Jurkat, Clone E6-1 (cell line): ENCODE measurements at regions not wholly inside any gene's neighbourhood (a gene's known extent, or its start where the extent isn't known, plus 50 kb on each side); places are given as distances from the start of the nearest gene placed in this dataset.

Experiments
- DNase-seq: peaks from one replicate; pipeline ENCODE4 v3.0.0-alpha.2; 2011; ENCODE audit warnings: low read depth, low spot score
- H3K4me3 ChIP-seq: 2 replicates; pipeline ENCODE4 v1.5.1; 2011; ENCODE audit warnings: mild to moderate bottlenecking, low read length, control low read depth, moderate library complexity

DNA sequence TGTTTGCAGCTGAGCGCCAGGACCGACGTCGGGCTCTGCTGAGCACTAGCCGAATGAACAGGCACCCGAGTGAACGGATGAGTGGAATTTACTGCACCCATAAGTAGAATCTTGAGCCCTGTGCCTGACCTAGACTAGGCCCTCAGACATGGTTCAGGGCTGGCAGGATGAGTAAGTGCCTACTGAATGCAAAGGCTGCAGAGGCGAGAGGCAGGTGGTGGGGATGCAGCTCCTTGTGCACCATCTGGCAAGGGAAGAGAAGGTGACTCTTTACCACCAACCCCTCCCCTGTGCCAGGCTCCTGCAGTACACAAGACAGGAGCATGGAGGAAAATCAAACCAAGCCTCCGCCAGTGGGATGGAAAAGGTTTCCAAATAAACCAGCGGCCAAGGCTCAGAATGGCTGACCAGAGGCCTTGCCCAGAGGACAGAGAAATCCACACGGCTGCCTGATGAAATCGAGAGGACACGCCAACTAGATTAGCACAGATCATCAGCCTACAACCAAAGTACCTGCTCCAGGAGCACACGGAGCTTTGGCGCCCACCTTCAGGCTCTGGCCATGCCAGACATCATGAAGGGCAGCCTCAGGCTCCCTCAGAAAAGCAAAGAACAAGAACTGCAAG, 141.7 kb upstream of the IQSEC1 start:
- no peak for DNase-seq

DNA sequence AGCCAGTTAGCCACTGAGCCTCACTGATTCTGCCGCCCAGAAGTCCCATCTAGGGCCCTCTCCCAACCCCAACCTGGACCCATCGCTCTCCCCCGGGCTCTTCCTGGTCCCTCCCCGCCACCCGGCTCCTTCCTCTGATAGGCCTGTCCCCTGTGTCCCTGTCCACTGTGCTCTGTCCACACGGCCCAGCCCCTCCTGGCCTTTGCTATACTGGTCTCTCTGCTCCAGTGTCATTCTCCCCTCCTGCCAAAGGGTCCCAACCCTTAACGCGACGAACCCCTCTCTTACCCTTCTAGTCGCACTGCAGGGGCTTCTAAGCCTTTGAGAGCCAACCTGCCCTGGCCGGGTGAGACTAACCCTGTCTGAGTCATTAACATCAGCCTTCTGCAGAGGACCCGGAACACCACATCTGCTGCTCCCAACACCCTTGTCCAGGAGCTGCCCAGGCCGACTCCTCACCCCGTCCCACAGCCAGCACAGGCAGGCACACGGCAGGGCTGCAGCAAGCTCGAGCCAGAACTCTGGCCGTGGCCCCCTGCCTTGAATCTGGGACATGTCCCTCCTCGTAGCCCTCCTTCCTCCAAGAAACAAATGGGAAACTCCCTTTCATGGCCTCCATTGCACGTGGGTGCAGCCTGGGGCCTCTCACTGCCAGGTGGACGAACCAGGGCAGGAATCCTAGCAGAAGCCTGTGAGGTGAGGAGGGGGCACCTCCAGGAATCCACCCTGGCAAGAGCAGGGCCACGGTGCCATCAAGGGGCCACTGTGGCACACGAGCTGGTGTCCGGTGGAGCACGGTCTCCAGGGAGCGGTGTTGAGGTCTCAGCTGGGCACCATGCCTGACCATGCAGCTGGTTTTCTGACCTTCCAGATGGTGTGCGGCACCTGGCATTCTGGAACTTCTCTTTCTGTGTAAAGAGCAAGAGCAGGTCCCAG, 140.9 kb upstream of the IQSEC1 start:
- no peak for DNase-seq
- no peak overlapping the region for H3K4me3 ChIP-seq

More for the DNA sequence above, 141.7 kb upstream of the IQSEC1 start:
- H3K4me3 ChIP-seq = no peak overlapping the region

DNA sequence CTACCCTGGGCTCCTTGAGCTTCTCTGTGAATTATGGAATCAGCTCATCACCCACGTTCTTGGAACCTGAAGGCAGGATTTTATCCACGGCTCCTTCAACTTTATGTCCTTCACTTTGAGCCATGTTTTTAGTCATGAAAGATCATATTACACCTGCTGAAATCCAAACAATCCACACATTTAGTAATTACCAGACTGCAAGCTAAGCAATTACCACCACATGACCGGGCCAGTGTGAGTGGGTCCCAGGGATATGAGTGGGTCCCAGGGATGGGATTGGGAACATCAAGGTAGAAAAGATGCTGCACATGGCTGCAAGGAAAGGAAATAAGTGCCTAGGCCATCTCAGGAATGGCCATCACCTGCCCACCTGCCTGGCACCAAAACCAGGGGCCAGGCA, 140.3 kb upstream of the IQSEC1 start:
- no peak for DNase-seq
- H3K4me3 ChIP-seq = no peak overlapping the region

DNA sequence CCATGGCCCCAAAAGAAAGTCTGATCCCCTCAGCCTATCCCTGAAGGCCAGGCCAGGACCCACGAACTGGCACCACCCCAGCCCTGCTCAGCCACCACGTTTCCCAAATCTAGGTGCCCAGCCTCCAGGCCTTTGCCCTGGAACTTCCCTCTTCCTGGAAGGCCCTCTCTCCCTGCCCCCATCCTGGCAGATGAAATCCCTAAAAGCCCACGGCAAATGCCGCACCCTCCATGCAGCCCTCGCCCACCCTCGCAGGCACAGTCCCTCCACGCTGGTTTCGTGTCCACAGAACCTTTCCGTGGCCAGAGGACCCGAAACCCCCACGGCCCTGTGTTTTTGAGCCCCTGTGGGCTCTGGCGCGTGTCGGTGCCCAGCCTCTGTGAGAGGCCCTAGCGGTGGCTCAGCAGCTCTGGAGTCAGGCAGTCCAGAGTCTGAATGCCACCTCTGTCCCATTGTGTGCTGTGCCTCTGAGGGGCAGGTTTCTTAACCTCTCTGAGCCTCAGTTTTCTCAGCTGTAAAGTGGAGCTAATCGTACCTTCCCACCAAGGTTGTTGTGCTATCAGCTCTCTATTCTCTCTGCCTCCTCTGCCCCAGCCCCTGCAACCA, 138.5 kb upstream of the IQSEC1 start:
- H3K4me3 ChIP-seq = no peak overlapping the region
- no peak for DNase-seq

DNA sequence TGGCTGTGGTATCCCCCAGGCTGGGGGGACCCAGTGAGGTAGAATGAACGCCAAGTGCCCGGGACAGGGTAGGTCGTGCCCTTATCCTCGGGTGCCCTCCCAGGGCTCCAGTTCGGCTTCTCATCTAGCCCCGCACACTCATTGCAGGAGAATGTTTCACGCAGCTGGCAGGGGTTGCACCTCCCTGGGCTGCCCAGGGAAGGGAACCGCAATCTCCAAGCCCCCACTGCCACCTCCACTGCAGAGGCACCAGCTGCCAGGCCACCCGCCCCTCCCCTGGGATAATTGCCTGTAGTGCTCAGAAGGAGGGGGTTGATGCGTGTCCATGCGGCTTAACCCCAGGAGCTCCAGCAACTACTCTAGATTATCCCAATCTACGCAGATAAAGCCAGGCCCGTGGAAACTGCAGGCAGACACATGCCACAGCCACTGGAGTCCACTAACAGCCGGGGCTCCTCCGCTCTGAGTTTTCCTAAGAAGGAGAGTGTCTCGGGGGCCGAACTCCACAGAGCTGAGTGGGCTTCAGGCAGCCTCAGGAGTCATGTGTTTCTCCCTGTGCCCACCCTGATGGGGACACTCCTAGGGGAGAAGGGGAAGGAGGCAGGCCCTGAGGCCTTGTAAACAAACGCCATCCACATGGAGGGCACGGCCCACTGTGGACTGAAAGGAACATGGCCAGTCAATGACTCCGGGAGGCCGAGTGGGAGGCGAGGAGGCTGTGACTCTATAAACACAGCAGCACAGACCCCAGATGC, 137.2 kb upstream of the IQSEC1 start:
- no peak overlapping the region for H3K4me3 ChIP-seq
- DNase-seq = no peak

DNA sequence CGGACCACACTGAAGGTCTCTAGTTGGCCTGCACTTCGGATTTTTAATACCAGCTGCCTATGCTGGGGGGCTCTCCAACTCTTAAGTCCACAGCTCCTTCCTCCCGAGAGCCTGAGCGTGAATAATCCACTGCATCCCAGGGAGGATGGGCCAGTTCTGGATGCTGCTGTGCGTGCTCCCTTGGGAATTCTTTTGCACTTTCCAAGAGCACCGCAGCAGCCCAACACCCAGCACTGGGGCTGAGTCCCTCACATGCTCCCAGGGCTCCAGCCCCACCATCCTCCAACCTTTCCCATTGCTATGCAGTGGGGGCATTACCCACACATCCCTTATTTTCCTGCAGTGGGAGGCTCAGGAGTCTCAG, 136.4 kb upstream of the IQSEC1 start:
- no peak for DNase-seq
- H3K4me3 ChIP-seq = no peak overlapping the region

DNA sequence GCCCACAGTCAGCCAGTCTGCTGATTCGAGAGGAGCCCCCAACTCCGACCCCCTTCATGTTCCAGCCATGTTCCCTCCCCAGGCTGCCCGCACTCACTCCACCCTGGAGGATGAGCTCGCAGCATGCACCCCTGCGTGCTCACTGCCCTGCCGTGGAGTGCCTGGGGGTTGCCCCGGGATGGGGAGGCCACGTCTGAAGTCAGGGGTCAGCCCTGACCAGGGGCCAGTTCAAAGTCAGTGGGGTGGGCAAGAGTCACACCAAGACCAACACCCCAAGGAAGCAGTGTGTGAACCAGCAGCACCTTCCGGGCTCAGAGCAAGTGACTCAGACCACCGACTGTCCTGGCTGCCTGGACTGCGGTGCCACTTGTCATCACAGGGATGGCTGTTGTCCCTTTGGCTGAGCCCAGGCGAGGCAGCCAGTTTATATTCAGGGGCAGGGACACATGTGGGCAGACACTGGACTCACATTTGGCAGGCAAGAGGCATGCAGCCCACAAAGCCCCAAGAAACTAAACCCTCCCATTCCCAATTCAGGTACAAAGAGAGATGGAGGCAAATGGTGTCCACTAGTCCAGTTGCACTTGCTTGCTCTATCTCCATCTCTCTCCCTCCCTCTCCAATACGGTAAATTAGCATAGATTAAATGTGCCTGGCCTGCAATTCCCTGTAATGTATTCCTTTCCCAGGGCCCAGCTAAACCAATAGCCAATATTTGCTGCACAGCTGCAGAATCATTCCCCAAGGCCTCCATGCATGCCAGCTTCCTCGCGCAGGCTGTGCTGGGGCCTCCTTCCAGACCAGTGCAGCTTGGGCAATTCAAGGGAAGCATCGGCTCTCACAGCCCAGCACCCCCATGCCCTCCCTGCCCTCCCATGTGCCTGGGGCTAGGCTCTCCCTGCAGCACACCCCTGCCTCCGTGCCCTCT, 135.7 kb upstream of the IQSEC1 start:
- DNase-seq = no peak
- H3K4me3 ChIP-seq = no peak overlapping the region

DNA sequence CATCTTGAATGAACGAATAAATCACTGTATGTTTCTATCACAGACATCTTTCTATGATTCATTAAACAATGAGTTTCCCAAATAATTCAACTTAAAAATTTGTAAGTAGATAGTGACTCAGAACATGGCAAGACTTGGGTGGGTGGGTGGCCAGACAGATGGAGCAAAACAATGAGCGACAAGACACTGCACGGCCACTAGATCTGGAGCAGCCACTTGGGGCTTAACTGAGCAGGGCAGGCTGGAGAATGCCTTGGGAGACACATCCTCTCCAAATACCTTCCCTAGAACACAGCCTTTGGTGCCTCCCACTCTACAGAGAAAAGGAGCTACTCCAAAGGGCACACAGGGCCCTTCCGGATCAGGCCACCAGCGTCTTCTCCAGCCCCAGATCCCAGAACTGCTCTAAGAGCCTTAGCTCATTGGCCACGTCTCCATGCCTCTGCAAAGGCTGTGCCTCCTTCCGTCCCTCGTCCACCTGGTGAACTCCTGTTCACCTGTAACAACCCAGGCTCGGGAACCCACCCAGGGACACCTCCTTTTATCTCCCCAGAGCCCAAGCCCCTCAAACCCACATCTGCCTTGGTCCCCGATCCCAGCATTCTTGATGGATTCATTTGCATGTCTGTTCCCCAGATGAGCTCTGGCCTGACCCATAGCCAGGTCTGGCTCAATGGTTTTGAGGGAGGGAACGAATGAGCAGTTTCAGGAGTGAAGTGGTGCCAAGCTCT, 134.9 kb upstream of the IQSEC1 start:
- DNase-seq = no peak
- no peak overlapping the region for H3K4me3 ChIP-seq

DNA sequence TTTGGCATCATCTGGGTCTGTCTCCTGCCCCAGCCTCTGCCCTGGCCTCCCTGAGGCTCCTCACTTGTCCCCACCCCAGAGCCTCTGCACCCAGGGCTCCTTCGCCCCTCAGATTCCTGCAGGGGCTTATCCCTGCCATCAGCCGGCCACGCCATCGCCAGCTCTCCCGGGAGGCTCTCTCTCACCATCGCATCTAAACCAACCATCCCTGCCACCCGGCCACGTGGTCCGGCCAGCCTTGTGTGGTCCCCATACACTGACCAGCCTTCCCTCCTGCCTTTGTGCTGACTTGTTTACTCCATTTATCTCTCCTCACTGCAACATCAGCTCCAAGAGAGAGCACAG, 134.3 kb upstream of the IQSEC1 start:
- no peak overlapping the region for H3K4me3 ChIP-seq
- no peak for DNase-seq

DNA sequence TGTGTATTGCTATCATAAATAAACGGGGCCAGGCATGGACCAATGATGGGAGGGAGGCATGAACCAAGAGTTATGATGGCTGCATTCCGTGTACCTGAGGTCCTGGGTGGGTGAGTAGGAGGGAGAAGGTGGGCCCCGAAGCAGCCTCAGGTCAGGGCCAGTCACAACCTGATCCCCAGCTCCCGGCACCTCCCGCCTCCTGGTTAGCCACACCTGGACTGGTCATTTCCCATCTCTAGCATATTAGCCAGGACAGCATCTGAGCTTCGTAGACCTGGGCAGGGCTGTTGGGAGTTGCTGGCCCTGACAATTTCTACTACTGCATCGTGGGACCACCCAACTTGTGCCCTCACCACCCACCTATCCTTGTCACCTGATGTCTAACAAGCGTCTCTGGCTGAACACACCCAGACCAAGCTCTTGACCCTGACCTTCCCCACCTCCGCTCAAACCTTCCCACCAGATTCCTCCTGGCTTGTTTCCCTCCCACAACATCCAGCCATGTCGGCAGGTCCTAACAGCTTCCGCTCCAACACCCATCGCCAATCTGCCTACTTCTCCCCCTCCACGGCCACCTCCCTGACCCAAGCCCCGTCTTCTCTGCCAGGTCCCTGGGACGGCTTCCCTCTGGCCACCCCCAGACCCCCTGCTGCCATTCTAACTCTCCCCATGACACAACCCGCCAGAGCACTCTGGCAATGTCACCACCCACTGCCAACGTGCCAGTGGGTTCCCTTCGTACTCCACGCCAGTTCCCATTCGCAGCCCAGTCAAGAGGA, 133.8 kb upstream of the IQSEC1 start:
- DNase-seq = no peak
- no peak overlapping the region for H3K4me3 ChIP-seq

DNA sequence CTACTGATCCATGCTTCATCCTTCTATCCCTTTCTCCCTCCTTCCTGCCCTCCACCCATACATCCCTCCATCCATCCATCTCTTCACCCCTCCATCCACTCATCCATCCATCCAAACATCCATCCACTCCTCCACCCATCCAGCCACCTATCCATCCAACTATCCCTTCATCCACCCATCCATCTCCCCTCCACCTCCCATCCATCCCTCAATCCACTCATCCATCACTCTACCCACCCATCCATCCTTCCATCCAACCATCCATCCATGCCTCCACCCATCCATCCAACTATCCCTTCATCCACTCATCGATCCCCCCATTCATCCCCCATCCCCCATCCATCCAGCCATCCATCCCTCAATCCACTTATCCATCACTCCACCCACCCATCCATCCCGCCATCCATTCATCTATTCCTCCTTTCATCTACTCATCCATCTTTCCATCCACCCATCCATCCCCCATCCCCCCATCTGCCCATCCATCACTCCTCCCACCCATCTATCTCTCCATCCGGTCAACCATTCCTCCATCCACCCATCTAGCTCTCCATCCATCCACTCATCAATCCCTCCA, 132.4 kb upstream of the IQSEC1 start:
- DNase-seq = no peak
- H3K4me3 ChIP-seq = no peak overlapping the region

DNA sequence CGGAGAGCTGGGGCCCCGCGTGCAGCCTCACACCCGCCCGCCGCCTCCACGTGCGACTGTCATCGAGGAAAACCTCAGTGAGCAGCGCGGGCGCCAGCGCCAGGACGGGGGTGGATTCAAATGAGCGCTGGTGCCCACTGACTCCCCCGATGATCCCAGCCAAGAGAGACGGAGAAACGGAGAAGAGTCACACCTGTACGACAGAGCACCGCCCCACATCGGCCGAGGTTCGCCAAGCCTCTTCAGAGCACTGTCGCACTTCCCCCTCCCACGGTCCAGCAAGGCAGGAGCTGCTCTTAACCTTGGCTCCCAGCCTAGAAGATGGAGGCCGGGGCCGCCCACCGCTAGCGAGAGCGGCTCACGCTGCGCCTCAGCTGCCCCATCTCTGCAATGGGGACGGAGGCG, 130.9 kb upstream of the IQSEC1 start:
- no peak overlapping the region for H3K4me3 ChIP-seq
- no peak for DNase-seq

DNA sequence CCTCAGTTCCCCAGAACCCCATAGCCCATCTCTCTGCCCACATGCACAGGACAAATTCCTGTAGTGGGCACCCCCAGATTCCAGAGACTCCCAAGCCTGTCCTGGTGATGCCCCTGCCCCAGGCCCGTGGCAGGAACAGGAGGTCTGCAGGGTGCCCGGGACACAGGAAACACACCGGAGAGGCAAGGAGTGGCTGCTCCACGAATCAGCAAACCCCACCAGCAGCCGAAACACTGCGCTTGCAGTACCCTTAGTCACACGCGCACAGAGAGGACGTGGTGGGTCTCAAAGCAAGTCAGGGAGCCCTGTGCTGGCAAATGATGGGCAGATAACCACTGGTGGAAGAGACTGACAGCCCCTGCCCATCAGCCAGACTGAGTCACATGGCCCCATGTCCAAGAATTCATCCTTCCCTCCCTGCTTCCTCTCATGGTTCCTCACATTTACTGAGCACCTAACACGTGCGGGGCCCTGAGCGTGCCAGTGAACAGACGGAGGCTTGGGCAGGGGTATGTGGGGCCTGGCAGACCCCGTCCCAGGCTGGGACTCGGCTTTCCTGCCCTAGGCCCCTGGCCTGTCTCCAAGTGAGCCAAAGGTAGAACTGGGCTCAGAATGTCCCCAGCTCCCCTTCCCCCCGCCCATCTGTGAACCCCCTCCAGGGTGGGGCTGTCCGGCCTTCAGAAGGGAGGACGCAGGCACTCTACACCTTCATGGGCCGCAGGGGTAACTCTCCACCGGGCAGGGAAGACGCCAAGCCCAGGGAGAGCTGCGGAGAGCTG, 130.4 kb upstream of the IQSEC1 start:
- H3K4me3 ChIP-seq = no peak overlapping the region
- DNase-seq = no peak

DNA sequence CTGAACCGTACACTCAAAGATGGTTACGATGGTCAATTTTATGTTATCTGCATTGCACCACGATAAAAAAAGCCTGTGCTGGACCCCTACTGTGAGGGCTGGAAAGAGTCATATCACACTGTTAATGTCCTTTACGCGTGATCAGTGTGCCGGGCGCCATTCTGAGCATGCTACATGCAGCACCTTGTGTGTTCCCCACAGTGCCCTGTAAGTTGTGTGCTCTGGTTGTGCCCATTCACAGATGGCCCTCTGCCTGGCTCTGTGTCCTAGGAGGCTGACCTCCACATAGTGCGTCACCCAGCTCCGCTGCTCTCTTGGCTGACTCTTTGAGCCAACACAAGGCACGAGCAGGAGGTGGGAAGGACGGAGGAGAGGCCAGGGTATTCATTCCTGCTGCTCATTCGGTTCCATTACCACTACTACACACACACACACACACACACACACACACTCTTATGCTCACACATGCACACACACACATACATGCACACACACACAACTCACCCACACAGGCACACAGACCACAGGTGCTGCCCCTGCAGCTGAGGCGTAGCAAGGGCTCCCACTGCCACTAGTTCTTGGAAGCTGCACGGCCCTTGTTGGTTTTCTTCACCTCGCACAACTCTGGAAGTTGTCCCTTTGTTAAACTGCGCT, 129.6 kb upstream of the IQSEC1 start:
- no peak for DNase-seq
- H3K4me3 ChIP-seq = no peak overlapping the region

DNA sequence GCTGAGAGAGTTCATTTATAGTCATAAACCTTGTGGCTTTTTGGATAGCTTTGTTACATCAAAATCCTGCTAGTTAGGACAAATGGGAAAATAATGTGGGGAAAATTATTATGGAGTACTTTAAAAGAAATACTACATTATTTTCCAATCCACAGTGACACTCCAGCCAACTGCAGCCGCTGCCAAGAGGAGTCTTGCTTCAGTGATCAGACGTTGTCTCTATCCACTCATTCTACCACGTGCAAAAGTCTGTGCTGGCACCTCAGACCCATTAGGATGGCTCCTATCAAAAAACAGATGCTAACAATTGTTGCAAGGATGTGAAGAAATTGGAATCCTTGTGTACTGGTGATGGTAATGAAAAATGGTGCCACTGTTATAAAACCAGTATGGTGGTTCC, 128.6 kb upstream of the IQSEC1 start:
- DNase-seq = no peak
- no peak overlapping the region for H3K4me3 ChIP-seq

DNA sequence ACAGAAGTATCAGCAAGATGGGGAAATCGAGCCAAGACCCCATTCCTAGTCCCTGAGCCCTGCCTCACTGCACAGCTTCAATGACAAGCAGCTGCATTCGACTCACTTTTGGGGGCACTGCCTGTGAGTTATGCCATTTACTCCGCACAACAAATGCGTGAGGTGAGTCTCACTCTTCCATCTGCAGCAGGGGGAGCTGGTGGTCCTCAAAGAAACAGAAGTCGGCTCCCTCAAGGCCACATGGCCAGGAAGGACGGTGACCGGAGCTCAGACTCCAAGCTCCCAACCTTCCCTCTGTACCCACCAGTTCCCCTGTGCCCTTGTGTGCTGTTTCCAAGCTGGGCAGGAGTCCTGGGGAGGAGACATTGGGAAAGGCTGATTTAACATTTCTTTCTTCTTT, 127.7 kb upstream of the IQSEC1 start:
- H3K4me3 ChIP-seq = no peak overlapping the region
- DNase-seq = no peak
